IMR-90 (cell line): ENCODE measurements at regions not wholly inside any gene's neighbourhood (a gene's known extent, or its start where the extent isn't known, plus 50 kb on each side); places are given as distances from the start of the nearest gene placed in this dataset.

Experiments
- ATAC-seq: fragments of 200-7000 bp; cut with Tn5 transposase; 2 replicates; pipeline ENCODE4 v1.9.1; 2020; ENCODE audit warnings: low read depth, mild to moderate bottlenecking, moderate library complexity
- BruUV-seq: library from RNA; stranded (reverse); fragments of 400-500 nt; replicated peaks from 2 replicates; lab custom pipeline; 2021; lab: Mats Ljungman, UMichigan
- CTCF ChIA-PET: fragments of 300-600 bp; formaldehyde crosslinking; extraction: SDS; loops from one replicate; lab custom pipeline; 2021; ENCODE audit warnings: antibody characterized with exemption; lab: Yijun Ruan, JAX
- POLR2A ChIA-PET: fragments of 300-600 bp; sonication (Branson Sonifier 250); formaldehyde crosslinking; loops from one replicate; lab custom pipeline; 2022; ENCODE audit warnings: antibody characterized with exemption; ENCODE audit not compliant: unreplicated experiment; lab: Charles Lee
- DNase-seq: peaks from one replicate; pipeline ENCODE4 v3.0.0; 2013
- H2AFZ ChIP-seq: replicated peaks from 2 replicates; pipeline ENCODE3; 2013; ENCODE audit warnings: low read length, mild to moderate bottlenecking; ENCODE audit not compliant: poor library complexity
- H2AK5ac ChIP-seq: 2 replicates; pipeline ENCODE4 v1.6.1; 2013; ENCODE audit warnings: low read depth, low read length, inconsistent platforms
- H2AK9ac ChIP-seq: replicated peaks from 2 replicates; pipeline ENCODE3; 2013; ENCODE audit warnings: mild to moderate bottlenecking, low read depth, low read length, moderate library complexity; ENCODE audit not compliant: poor library complexity
- H2BK120ac ChIP-seq: 2 replicates; pipeline ENCODE4 v1.6.1; 2013; ENCODE audit warnings: low read depth, low read length, inconsistent platforms
- H2BK15ac ChIP-seq: 3 replicates; pipeline ENCODE4 v1.6.1; 2013; ENCODE audit warnings: low read depth, low read length, inconsistent platforms
- H2BK20ac ChIP-seq: 2 replicates; pipeline ENCODE4 v1.6.1; 2013; ENCODE audit warnings: low read depth, mild to moderate bottlenecking, inconsistent platforms, low read length, moderate library complexity
- H2BK5ac ChIP-seq: 2 replicates; pipeline ENCODE4 v1.6.1; 2013; ENCODE audit warnings: mild to moderate bottlenecking, low read depth, low read length, inconsistent platforms; ENCODE audit not compliant: poor library complexity, severe bottlenecking
- H3K14ac ChIP-seq: replicated peaks from 2 replicates; pipeline ENCODE4 v1.6.1; 2013; ENCODE audit warnings: low read depth, low read length, inconsistent platforms
- H3K18ac ChIP-seq: 2 replicates; pipeline ENCODE4 v1.6.1; 2013; ENCODE audit warnings: low read depth, low read length, control low read depth
- H3K23ac ChIP-seq: 2 replicates; pipeline ENCODE4 v1.6.1; 2013; ENCODE audit warnings: low read depth, low read length, inconsistent platforms
- H3K27ac ChIP-seq: 2 replicates; pipeline ENCODE4 v1.5.1; 2013; ENCODE audit warnings: mild to moderate bottlenecking, control low read depth, low read length; ENCODE audit not compliant: insufficient read depth
- H3K27me3 ChIP-seq: 2 replicates; pipeline ENCODE4 v1.6.1; 2013; ENCODE audit warnings: low read length; ENCODE audit not compliant: control insufficient read depth, insufficient read depth
- H3K36me3 ChIP-seq: 2 replicates; pipeline ENCODE4 v1.6.1; 2013; ENCODE audit warnings: low read length, mixed read lengths; ENCODE audit not compliant: control insufficient read depth, insufficient read depth
- H3K4ac ChIP-seq: 2 replicates; pipeline ENCODE4 v1.6.1; 2013; ENCODE audit warnings: low read depth, low read length, inconsistent platforms
- H3K4me1 ChIP-seq: 2 replicates; pipeline ENCODE4 v1.6.1; 2013; ENCODE audit warnings: low read length, mixed read lengths; ENCODE audit not compliant: control insufficient read depth, insufficient read depth
- H3K4me2 ChIP-seq: 2 replicates; pipeline ENCODE4 v1.6.1; 2013; ENCODE audit warnings: low read depth, mild to moderate bottlenecking, control low read depth, low read length, moderate library complexity
- H3K4me3 ChIP-seq: 2 replicates; pipeline ENCODE4 v1.5.1; 2013; ENCODE audit warnings: low read depth, mild to moderate bottlenecking, control low read depth, low read length, moderate library complexity; ENCODE audit not compliant: insufficient read depth
- H3K56ac ChIP-seq: 2 replicates; pipeline ENCODE4 v1.6.1; 2013; ENCODE audit warnings: low read length, inconsistent platforms; ENCODE audit not compliant: insufficient read depth; ENCODE audit errors: extremely low read depth
- H3K79me1 ChIP-seq, 2 experiments: 2 replicates each; pipeline ENCODE4 v1.6.1; 2013; ENCODE audit warnings: low read length in 2 of 2, inconsistent platforms in 1 of 2, low read depth in 1 of 2
- H3K9ac ChIP-seq: 2 replicates; pipeline ENCODE4 v1.6.1; 2013; ENCODE audit warnings: low read depth, low read length, control low read depth
- H3K9me1 ChIP-seq: 2 replicates; pipeline ENCODE4 v1.6.1; 2013; ENCODE audit warnings: low read length, inconsistent platforms; ENCODE audit not compliant: insufficient read depth
- H3K9me3 ChIP-seq: 2 replicates; pipeline ENCODE4 v1.6.1; 2013; ENCODE audit warnings: low read length; ENCODE audit not compliant: control insufficient read depth, insufficient read depth
- H4K20me1 ChIP-seq: 2 replicates; pipeline ENCODE4 v1.6.1; 2013; ENCODE audit warnings: low read length, inconsistent platforms; ENCODE audit not compliant: insufficient read depth
- H4K5ac ChIP-seq: 2 replicates; pipeline ENCODE4 v1.6.1; 2013; ENCODE audit warnings: mild to moderate bottlenecking, low read depth, low read length, control low read depth
- H4K8ac ChIP-seq, 2 experiments: 2 replicates each; pipeline ENCODE4 v1.6.1; 2013; ENCODE audit warnings: low read depth in 2 of 2, low read length in 2 of 2, control low read depth in 1 of 2, inconsistent platforms in 1 of 2
- H4K91ac ChIP-seq: 2 replicates; pipeline ENCODE4 v1.6.1; 2013; ENCODE audit warnings: low read depth, low read length, inconsistent platforms; ENCODE audit not compliant: insufficient read depth
- BHLHE40 ChIP-seq: fragments of 150-350 bp; IDR thresholded peaks from 2 replicates; pipeline ENCODE4 v1.6.1; 2016; ENCODE audit warnings: mild to moderate bottlenecking, low read depth, low read length
- CEBPB ChIP-seq: IDR thresholded peaks from 2 replicates; pipeline ENCODE4 v1.6.1; 2012; ENCODE audit warnings: low read depth, low read length, improper control_type of control experiment
- CHD1 ChIP-seq: IDR thresholded peaks from 2 replicates; pipeline ENCODE4 v1.6.1; 2012; ENCODE audit warnings: low read depth, low read length, improper control_type of control experiment
- FOS ChIP-seq: fragments of 150-350 bp; IDR thresholded peaks from 2 replicates; pipeline ENCODE4 v1.6.1; 2016; ENCODE audit warnings: low read depth, low read length
- MAFK ChIP-seq: IDR thresholded peaks from 2 replicates; pipeline ENCODE4 v1.6.1; 2012; ENCODE audit warnings: low read depth, low read length, improper control_type of control experiment
- MAZ ChIP-seq: IDR thresholded peaks from 2 replicates; pipeline ENCODE4 v1.6.1; 2012; ENCODE audit warnings: low read depth, mild to moderate bottlenecking, low read length, improper control_type of control experiment, moderate library complexity, borderline replicate concordance
- MXI1 ChIP-seq: IDR thresholded peaks from 2 replicates; pipeline ENCODE4 v1.6.1; 2012; ENCODE audit warnings: low read depth, mild to moderate bottlenecking, low read length, moderate library complexity, borderline replicate concordance
- NFE2L2 ChIP-seq: fragments of 150-350 bp; IDR thresholded peaks from 2 replicates; pipeline ENCODE4 v1.6.1; 2016; ENCODE audit warnings: low read depth, mild to moderate bottlenecking, low read length
- POLR2A ChIP-seq: IDR thresholded peaks from 2 replicates; pipeline ENCODE4 v1.6.1; 2012; ENCODE audit warnings: mild to moderate bottlenecking, low read depth, low read length
- RAD21 ChIP-seq: IDR thresholded peaks from 2 replicates; pipeline ENCODE4 v1.6.1; 2012; ENCODE audit warnings: low read length, improper control_type of control experiment
- RCOR1 ChIP-seq: IDR thresholded peaks from 2 replicates; pipeline ENCODE4 v1.6.1; 2012; ENCODE audit warnings: mild to moderate bottlenecking, low read length, improper control_type of control experiment; ENCODE audit not compliant: insufficient replicate concordance
- RFX5 ChIP-seq: IDR thresholded peaks from 2 replicates; pipeline ENCODE4 v1.8.0; 2012; ENCODE audit warnings: low read depth, mild to moderate bottlenecking, low read length, moderate library complexity
- SMC3 ChIP-seq: fragments of 150-350 bp; IDR thresholded peaks from 2 replicates; pipeline ENCODE4 v1.6.1; 2016; ENCODE audit warnings: low read depth, mild to moderate bottlenecking, antibody characterized with exemption, low read length, moderate library complexity
- WGBS, 2 experiments: methylation state at CpG; one replicate each; pipeline versions ENCODE4 v1.1.5 to v1.1.7; 2013; ENCODE audit warnings: missing lambda C conversion rate in 2 of 2; ENCODE audit not compliant: insufficient read length in 1 of 2; ENCODE audit errors: extremely low coverage in 2 of 2; 5-methylcytosine and 5-hydroxymethylcytosine counted together
- dilution Hi-C: fragments of 300-500 bp; cut with HindIII; formaldehyde crosslinking; loops from one replicate; pipeline ENCODE4 v1.14.3; 2018; ENCODE audit warnings: low sequenced_read_pairs; ENCODE audit not compliant: unreplicated experiment
- in situ Hi-C: fragments of 300-500 bp; cut with MboI; formaldehyde crosslinking; loops from 3 replicates; pipeline ENCODE4 v1.14.3; 2019; ENCODE audit warnings: low sequenced_read_pairs, inconsistent platforms, mixed read lengths
- intact Hi-C: fragments of 100-400 bp; cut with micrococcal nuclease; formaldehyde crosslinking; loops from 2 replicates; pipeline ENCODE4 v1.10.0; 2022
- TF ChIP-seq, protein P1 (sequence below): fragments of 150-350 bp; IDR thresholded peaks from 2 replicates; pipeline ENCODE4 v1.6.1; 2016; ENCODE audit warnings: low read depth, mild to moderate bottlenecking, low read length, moderate library complexity, borderline replicate concordance
- TF ChIP-seq, protein P2 (sequence below): conservative IDR thresholded peaks from 2 replicates; pipeline ENCODE4 v1.5.1; 2012; ENCODE audit warnings: mild to moderate bottlenecking, low read depth, low read length, improper control_type of control experiment
- TF ChIP-seq, protein P3 (sequence below): fragments of 150-350 bp; IDR thresholded peaks from 2 replicates; pipeline ENCODE4 v1.6.1; 2017; ENCODE audit warnings: mild to moderate bottlenecking, antibody characterized with exemption, low read length, low read depth

DNA sequence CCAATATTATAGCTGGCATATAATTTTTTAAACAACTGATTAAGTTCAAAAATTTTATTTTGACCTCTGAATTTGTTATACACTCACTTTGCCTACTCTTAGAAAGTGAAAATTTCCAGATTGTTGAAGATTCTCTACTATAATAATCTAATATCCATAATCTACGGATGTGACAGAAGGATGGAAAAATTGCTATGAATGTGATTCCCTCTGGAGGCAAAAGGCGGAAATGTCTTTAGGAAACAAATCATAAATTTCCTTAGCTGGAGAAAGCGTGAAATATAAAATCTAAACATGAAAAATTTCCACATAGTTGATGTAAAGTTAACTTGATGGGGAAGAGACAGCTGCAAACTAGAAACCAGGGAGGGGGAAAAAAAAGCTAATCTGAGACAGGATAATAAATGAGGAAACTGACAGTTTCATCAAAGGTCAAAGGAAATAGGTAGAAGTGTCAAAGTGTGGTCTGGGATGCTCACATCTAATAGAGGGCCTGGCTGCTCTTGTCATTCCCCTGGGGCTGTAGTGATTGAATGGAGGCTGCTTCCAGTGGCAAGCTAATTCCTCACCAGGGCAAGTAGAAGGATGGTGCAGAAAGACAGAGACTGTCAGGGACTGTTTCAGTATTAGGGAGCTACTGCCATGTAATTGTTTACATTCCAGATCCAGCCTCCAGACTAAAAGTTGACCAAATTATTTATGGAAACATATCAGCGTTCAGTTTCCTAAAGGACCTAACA, 264.5 kb downstream of the SDHAF3 start:
- no peak overlapping the region for H3K27ac ChIP-seq
- CTCF ChIA-PET, result no interaction called here
- no peak overlapping the region for H2AFZ ChIP-seq
- no peak overlapping the region for H2BK20ac ChIP-seq
- H2BK5ac ChIP-seq, result no peak overlapping the region
- no peak overlapping the region for H4K91ac ChIP-seq
- no peak overlapping the region for H3K4ac ChIP-seq
- no TSS peak for BruUV-seq
- no peaks in the 10 kb centered on the region for H3K4me1 ChIP-seq
- no peaks in the 10 kb centered on the region for H3K9me1 ChIP-seq
- no peak overlapping the region for H3K9ac ChIP-seq
- no peak overlapping the region for H2BK15ac ChIP-seq
- H4K20me1 ChIP-seq, result no peaks in the 10 kb centered on the region
- no peaks in the 10 kb centered on the region for H3K27me3 ChIP-seq
- intact Hi-C loops, result no loop called here
- dilution Hi-C loops, result no loop called here
- no peak overlapping the region for H3K18ac ChIP-seq
- H2BK120ac ChIP-seq, result no peak overlapping the region
- no peak for ATAC-seq
- H4K8ac ChIP-seq, result no peak overlapping the region
- in situ Hi-C loops, result no loop called here
- H3K9me3 ChIP-seq, result peaks cover 6% of the 10 kb centered on the region
- H4K5ac ChIP-seq, result no peak overlapping the region
- H3K79me1 ChIP-seq, result no peaks in the 10 kb centered on the region
- POLR2A ChIA-PET, result no interaction called here
- no peak overlapping the region for H3K14ac ChIP-seq
- H3K4me2 ChIP-seq, result no peak overlapping the region
- no peaks in the 10 kb centered on the region for H3K36me3 ChIP-seq
- H2AK9ac ChIP-seq, result no peak overlapping the region
- no peak for DNase-seq
- WGBS, 2 experiments, result no CpG with 5 or more reads among the region's 4 CpGs
- no peak for TF ChIP-seq RCOR1
- no peak for TF ChIP-seq FOS
- no peak for TF ChIP-seq SMC3
- no peak for TF ChIP-seq RAD21
- no peak for TF ChIP-seq BHLHE40
- TF ChIP-seq MAZ, result no peak
- TF ChIP-seq MXI1, result no peak
- TF ChIP-seq RFX5, result no peak
- TF ChIP-seq, protein P1, sequence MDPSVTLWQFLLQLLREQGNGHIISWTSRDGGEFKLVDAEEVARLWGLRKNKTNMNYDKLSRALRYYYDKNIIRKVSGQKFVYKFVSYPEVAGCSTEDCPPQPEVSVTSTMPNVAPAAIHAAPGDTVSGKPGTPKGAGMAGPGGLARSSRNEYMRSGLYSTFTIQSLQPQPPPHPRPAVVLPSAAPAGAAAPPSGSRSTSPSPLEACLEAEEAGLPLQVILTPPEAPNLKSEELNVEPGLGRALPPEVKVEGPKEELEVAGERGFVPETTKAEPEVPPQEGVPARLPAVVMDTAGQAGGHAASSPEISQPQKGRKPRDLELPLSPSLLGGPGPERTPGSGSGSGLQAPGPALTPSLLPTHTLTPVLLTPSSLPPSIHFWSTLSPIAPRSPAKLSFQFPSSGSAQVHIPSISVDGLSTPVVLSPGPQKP, result no peak
- no peak for TF ChIP-seq CEBPB
- TF ChIP-seq, protein P2, sequence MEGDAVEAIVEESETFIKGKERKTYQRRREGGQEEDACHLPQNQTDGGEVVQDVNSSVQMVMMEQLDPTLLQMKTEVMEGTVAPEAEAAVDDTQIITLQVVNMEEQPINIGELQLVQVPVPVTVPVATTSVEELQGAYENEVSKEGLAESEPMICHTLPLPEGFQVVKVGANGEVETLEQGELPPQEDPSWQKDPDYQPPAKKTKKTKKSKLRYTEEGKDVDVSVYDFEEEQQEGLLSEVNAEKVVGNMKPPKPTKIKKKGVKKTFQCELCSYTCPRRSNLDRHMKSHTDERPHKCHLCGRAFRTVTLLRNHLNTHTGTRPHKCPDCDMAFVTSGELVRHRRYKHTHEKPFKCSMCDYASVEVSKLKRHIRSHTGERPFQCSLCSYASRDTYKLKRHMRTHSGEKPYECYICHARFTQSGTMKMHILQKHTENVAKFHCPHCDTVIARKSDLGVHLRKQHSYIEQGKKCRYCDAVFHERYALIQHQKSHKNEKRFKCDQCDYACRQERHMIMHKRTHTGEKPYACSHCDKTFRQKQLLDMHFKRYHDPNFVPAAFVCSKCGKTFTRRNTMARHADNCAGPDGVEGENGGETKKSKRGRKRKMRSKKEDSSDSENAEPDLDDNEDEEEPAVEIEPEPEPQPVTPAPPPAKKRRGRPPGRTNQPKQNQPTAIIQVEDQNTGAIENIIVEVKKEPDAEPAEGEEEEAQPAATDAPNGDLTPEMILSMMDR, result no peak
- no peak for TF ChIP-seq POLR2A
- TF ChIP-seq, protein P3, sequence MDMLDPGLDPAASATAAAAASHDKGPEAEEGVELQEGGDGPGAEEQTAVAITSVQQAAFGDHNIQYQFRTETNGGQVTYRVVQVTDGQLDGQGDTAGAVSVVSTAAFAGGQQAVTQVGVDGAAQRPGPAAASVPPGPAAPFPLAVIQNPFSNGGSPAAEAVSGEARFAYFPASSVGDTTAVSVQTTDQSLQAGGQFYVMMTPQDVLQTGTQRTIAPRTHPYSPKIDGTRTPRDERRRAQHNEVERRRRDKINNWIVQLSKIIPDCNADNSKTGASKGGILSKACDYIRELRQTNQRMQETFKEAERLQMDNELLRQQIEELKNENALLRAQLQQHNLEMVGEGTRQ, result no peak
- no peak for TF ChIP-seq NFE2L2
- no peak for TF ChIP-seq MAFK
- no peak for TF ChIP-seq CHD1
- no peak overlapping the region for H3K4me3 ChIP-seq
- no peak overlapping the region for H2AK5ac ChIP-seq
- no peak overlapping the region for H3K56ac ChIP-seq
- H3K23ac ChIP-seq, result no peak overlapping the region
